ENCODE measurements at regions not wholly inside any gene's neighbourhood (a gene's known extent, or its start where the extent isn't known, plus 50 kb on each side); places are given as distances from the start of the nearest gene placed in this dataset.

DNA sequence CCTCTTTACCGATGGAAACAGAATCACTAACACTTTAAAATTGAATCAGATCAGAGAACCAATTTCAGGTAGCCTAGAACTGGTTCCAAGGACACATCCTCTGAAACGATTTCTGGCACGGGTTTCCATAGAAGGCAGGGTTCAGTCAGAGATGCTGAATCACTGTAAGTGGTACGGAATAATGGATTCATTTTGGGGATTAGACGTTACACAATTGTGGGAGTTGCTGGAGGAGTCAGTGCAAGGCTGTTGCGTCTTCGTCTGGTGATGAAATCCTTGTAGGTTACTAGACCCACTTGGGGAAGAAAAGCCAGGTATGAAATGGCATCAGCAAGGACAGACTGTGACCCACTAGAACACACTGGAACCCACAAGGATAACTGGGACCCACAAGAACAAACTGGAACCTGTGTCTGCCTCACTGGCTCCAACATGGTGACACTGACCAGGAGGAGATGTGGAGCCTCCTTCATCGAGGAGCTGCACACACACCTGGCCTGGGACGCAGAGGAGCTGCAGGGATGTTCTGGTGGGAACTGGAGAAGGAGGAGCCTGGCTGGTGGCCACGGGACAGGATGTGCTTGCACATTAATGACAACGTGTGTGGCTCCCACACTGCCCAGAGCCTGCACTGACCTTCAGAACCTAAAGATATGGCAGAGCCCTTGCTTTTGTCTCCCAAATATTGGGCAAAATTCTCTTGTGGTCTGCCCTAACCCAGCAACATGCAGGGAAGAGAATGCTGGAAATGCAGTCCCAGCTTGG lies 105.1 kb downstream of the TRAPPC11 start:
- no peaks in the 10 kb centered on the region for H3K36me3 Mint-ChIP-seq (ENCODE audit: low read depth)
- H3K27me3 Mint-ChIP-seq (ENCODE audit: low read depth), result peaks cover 8% of the 10 kb centered on the region
- H3K4me1 Mint-ChIP-seq (ENCODE audit: low read depth), result peaks cover 4% of the 10 kb centered on the region
- TF ChIP-seq, protein P1, sequence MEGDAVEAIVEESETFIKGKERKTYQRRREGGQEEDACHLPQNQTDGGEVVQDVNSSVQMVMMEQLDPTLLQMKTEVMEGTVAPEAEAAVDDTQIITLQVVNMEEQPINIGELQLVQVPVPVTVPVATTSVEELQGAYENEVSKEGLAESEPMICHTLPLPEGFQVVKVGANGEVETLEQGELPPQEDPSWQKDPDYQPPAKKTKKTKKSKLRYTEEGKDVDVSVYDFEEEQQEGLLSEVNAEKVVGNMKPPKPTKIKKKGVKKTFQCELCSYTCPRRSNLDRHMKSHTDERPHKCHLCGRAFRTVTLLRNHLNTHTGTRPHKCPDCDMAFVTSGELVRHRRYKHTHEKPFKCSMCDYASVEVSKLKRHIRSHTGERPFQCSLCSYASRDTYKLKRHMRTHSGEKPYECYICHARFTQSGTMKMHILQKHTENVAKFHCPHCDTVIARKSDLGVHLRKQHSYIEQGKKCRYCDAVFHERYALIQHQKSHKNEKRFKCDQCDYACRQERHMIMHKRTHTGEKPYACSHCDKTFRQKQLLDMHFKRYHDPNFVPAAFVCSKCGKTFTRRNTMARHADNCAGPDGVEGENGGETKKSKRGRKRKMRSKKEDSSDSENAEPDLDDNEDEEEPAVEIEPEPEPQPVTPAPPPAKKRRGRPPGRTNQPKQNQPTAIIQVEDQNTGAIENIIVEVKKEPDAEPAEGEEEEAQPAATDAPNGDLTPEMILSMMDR (IDR thresholded peaks at IDR 0.05), result no peak
- H3K9me3 Mint-ChIP-seq (ENCODE audit: low read depth), result no peaks in the 10 kb centered on the region
- H3K4me3 Mint-ChIP-seq (ENCODE audit: unreplicated experiment), result no peak overlapping the region
- H3K27ac Mint-ChIP-seq (ENCODE audit: unreplicated experiment), result no peak overlapping the region
- DNase-seq (ENCODE audit: low spot score), result no peak

DNA sequence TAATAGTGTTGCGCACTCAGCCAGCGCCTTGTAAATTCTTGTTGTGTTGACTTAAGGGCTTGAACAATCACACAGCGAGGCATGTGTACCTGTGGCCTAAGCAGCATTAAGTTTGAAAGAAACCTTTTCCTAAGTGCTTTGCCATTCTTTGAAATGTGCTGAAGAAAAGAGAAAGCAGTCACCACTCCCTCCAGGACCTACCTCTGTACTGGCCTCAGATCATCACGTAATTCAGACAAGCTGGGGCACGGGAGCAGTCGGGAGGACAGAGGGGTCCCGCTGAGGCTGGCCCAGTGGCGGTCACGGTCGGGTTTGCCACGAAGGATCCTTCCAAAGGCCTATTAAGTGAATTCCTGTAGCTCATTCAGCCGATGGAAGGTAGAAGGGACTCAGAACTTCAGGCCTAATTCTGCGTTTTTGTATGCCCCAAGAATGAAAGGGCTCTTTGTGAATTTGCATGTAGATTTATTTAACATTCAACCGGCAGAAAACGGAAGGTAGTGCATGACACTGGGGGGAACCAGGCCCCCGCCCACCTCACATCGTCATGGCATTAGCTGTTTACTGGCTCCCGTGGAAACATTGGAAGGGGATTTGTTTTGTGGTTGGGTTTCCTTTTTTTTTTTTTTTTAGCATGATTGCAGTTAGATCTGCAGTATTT lies 106.3 kb downstream of the TRAPPC11 start:
- Mint-ChIP-seq H3K9me3 (ENCODE audit: low read depth) (no peaks in the 10 kb centered on the region), H3K27me3 (ENCODE audit: low read depth) (peaks cover 7% of the 10 kb centered on the region), H3K4me3 (ENCODE audit: unreplicated experiment) (no peak overlapping the region), H3K27ac (ENCODE audit: unreplicated experiment) (peak overlapping the region; percentile 20), H3K4me1 (ENCODE audit: low read depth) (peaks cover 4% of the 10 kb centered on the region), H3K36me3 (ENCODE audit: low read depth) (no peaks in the 10 kb centered on the region)
- no peak for DNase-seq (ENCODE audit: low spot score)
- TF ChIP-seq, protein P1 (IDR thresholded peaks at IDR 0.05), result no peak

DNA sequence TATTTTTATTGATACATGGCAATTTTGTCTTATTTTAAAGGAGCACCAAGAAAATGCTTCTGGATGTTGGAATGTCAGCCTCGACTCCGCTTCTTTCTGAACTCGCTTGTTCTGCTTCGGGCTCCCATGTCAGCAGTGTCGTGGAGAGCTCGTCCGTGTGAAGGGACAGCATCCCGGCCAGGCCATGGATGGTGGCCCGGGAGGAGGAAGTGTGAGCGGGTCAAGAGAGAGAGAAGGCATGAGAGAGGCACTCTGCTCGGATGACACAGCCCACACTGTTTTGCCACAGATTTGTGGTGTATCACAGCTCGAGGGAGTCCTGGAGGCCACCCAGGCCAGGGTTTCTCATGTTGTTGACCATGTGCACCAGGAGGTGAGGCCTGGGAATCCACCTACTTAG lies 107.0 kb downstream of the TRAPPC11 start:
- peaks cover 8% of the 10 kb centered on the region for H3K27me3 Mint-ChIP-seq (ENCODE audit: low read depth)
- TF ChIP-seq, protein P1 (IDR thresholded peaks at IDR 0.05), result no peak
- H3K27ac Mint-ChIP-seq (ENCODE audit: unreplicated experiment), result no peak overlapping the region
- H3K4me3 Mint-ChIP-seq (ENCODE audit: unreplicated experiment), result no peak overlapping the region
- no peak for DNase-seq (ENCODE audit: low spot score)
- no peaks in the 10 kb centered on the region for H3K9me3 Mint-ChIP-seq (ENCODE audit: low read depth)
- H3K4me1 Mint-ChIP-seq (ENCODE audit: low read depth), result peaks cover 4% of the 10 kb centered on the region
- no peaks in the 10 kb centered on the region for H3K36me3 Mint-ChIP-seq (ENCODE audit: low read depth)

DNA sequence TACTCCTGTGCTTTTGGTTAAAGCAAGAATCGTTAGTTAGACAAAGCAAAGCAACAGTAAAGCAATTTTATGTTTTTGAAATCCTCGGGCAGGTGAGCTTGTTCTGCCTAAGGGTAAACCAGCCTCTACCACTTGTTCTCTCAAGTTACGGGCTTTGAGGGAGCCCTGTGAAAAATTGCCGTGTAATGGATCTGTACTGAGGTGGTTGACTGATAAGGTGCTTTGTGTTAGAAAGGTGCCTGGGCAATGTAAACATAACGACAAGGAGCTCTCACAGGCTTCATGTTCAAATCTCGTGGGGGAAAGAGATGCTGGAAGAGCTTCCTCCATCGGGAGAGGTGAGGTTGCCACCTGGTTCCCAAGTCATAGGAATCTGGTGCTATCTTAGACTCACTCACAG lies 111.8 kb downstream of the TRAPPC11 start:
- no peak overlapping the region for H3K27ac Mint-ChIP-seq (ENCODE audit: unreplicated experiment)
- TF ChIP-seq, protein P1 (IDR thresholded peaks at IDR 0.05), result no peak
- peaks cover 5% of the 10 kb centered on the region for H3K9me3 Mint-ChIP-seq (ENCODE audit: low read depth)
- no peak for DNase-seq (ENCODE audit: low spot score)
- no peaks in the 10 kb centered on the region for H3K36me3 Mint-ChIP-seq (ENCODE audit: low read depth)
- peaks cover 11% of the 10 kb centered on the region for H3K27me3 Mint-ChIP-seq (ENCODE audit: low read depth)
- H3K4me3 Mint-ChIP-seq (ENCODE audit: unreplicated experiment), result no peak overlapping the region
- no peaks in the 10 kb centered on the region for H3K4me1 Mint-ChIP-seq (ENCODE audit: low read depth)

DNA sequence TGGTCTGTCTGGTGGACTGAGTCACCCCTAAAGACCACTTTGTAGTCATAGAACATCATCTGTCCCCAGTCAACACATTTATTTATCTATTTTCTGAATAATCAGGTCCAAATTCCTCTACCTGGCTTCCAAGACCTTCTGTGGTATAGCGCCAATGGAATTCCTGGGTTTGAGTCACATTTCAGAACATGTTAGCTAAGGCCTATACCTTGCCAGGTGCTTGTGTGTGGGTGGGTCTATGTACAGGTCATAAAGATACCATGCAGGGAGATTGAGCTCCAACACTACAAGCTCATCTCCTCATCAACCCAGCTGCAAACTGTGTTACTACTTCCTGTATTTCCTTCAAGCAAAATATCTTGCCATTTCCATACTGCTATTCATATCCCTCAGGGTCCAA lies 113.3 kb downstream of the TRAPPC11 start:
- no peaks in the 10 kb centered on the region for H3K4me1 Mint-ChIP-seq (ENCODE audit: low read depth)
- H3K27me3 Mint-ChIP-seq (ENCODE audit: low read depth), result peaks cover 11% of the 10 kb centered on the region
- no peak overlapping the region for H3K27ac Mint-ChIP-seq (ENCODE audit: unreplicated experiment)
- no peaks in the 10 kb centered on the region for H3K36me3 Mint-ChIP-seq (ENCODE audit: low read depth)
- H3K4me3 Mint-ChIP-seq (ENCODE audit: unreplicated experiment), result no peak overlapping the region
- peaks cover 5% of the 10 kb centered on the region for H3K9me3 Mint-ChIP-seq (ENCODE audit: low read depth)
- no peak for DNase-seq (ENCODE audit: low spot score)
- TF ChIP-seq, protein P1 (IDR thresholded peaks at IDR 0.05), result no peak
